Stimulated activated CD8-positive, alpha-beta memory T cell treated with anti-CD3 and anti-CD28 coated beads, Interleukin-7, amount 100 ng/mL, for 24 hours (primary cell): ENCODE measurements at regions not wholly inside any gene's neighbourhood (a gene's known extent, or its start where the extent isn't known, plus 50 kb on each side); places are given as distances from the start of the nearest gene placed in this dataset.
"Not testable (repeated sequence)": the region's sequence is repeated elsewhere in the genome, so short reads cannot be mapped to it uniquely, and the experiment has no call there.

ENCODE experiments used
- DNase-seq: peaks from one replicate; pipeline ENCODE4 v3.0.0-alpha.2; 2020; ENCODE audit warnings: low read depth

DNA sequence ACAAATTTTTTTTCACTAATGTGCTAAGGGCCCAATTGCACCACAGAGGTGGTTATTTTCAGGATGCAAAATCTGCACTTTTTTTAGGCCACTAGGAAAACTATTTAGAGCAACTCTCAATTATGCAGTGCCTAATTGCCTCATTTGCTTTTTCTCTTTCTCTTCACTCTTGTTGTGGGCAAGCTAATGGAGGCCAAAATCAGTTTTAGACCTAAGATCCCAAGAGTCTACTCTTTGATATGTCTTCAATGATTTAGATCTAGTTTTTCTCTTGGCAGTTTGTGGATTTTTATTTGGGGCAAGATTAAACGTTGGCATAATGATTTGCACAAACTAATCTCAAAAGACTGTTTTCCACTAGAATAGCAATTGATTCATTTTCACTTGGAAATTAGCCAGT is 1996.9 kb downstream of the LRRC4C start:
- no peak for DNase-seq

DNA sequence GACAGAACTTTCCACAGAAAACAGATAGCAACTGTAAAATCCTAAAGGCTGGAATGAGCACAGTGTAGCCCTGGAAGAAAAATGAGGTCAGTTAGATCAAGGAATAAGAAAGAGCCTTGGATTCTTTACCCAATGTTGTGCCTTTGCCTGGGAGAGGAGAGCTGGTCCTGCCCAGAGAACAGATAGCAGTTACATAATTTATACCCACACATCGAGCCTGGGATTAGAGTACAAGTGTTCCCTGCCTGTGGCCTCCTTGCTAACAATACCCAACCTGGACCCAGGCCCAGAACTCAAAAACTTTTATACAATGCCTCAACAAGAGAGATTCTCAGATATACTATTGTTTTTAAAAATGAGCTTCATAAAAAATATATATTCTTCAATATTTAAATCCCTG is 1998.4 kb downstream of the LRRC4C start:
- no peak for DNase-seq

DNA sequence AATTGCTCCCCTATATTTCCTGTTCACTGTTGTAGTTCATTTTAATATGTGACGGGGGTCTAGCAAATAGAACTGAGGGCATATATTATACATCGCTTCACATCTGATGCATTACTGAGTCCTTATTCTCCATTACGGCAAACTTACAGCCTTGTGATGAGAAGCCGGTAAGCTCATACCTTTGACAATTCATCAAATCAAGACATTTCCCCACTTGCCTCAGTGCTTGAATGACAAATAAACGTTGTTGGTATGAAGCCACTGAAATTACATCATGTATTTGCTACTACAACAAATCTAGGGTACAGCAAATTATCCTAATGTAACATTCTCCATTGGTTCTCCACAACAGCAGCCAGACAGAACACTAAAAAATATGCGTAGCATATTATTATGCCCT is 1999.8 kb downstream of the LRRC4C start:
- no peak for DNase-seq

DNA sequence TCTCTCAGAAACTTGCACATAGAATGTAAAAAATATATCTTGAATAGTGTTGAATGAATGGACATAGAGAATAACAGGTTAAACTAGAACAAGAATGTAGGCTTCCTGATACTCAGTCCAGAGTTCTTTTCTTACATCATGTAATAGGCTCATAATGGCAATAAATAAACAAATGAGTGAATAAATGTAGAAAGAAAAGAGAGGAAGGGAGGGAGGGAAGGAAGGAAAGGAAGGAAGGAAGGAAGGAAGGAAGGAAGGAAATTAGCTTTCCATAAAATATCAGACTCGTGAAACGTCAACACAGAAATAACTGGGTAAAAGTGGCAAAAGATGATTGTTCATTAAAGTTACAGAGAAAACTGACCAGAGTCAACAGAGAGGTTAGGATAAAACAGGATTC is 2001.0 kb downstream of the LRRC4C start:
- no peak for DNase-seq

DNA sequence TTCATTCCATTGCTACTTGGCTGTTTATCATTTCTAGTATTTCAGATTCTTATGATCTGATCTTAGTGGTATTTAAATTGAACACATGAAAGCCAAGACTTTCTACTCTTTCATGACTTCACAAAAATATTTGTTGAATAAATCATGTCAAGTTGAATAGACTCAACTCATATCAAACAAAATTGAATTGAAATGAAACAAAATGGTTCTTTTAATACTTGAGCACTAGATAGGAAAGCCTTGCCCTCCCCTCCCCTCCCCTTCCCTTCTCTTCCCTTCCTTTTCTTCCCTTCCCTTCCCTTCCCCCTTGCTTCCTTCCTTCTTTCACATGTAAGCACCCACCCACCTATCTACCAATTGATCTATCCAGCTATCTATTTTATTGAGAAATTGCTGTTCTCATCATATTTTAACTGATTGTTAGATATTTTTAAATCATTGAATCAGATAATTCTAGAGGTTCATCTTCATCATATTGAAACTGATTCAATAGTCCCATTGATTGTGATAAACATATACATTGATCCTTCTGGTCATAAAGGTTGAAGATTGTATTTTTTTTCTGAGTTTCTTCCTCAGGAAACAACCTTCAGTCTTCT is 2015.9 kb downstream of the LRRC4C start:
- no peak for DNase-seq

DNA sequence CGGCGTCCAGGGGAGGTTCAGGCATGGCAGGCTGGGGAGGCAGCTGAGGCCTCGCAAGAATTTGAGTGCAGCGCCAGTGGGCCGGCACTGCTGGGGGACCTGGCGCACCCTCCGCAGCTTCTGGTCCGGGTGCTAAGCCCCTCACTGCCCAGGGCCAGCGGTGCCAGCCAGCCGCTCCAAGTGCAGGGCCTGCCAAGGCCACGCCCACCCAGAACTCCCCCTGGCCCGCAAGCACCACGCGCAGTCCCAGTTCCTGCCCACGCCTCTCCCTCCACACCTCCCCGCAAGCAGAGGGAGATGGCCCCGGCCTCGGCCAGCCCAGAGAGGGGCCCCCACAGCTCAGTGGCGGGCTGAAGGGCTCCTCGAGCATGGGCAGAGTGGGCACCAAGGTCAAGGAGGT is 2017.3 kb downstream of the LRRC4C start:
- no peak for DNase-seq

DNA sequence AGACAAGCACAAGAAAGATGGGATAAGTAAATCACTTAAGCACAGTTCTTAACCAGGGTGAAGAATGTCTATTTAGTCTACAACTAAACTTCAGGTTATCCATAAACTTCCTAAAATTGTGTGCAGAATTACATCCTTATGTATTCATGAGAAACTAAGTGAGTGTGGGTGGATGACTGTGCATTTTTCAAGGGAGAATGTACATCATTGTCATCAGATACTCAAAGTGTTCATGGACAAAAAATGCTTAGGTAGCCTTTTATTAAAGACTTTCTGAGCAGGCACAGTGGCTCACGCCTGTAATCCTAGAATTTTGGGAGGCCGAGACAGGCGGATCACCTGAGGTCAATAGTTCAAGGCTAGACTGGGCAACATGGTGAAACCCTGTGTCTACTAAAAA is 2023.8 kb downstream of the LRRC4C start:
- no peak for DNase-seq

DNA sequence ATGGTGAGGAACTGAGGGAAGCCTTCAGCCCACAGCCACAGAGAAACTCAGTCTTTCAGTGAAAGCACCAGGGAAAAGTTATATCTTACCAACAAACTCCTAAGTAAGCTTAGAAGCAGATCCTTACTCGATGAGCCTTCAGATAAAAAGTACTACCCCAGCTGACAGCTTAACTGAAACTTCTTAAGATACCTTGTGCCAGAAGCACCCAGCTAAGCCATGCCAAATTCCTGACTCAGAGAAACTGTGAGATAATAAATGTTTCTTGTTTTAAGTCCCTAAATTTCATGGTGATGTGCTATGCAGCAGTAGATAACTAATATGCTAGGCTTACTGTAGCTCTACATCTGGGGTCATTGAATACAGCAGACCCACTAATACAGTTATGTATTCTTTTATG is 2025.0 kb downstream of the LRRC4C start:
- no peak for DNase-seq

DNA sequence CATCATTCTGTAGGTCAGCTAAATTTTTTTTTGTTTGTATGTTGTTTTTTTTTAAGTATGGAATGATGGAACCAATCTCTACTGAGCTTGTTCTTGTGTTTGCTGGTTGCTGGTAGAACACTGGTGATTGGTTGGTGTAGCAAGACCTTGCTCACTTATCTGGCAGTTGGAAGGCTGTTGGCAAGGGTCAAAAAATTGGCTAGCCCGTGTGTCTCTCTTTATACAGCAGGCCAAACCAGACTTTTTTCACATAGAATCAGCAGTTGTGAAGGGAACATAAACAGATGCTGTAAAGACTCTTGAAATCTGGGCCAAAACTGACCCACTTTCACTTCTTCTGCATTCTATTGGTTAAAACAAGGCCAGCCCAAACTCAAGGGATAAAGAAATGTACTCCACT is 2026.5 kb downstream of the LRRC4C start:
- no peak for DNase-seq

DNA sequence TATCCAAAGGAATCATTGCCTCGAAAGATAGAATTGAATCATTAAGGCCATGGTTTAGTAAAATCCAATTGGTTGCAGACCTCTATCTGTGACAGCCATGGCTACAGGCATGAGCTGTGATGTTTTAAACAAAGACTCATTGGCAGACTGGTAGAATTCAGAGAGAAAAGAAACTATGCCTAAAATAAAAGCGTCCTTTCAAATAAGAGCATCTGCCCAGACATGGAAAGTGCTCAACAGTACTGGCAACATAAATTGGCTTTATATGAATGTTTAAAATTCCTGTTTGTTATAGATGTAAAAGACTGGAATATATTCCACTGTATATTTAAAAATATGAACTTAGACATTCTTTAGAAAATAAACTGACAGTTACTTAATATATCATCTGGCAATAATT is 2034.2 kb downstream of the LRRC4C start:
- DNase-seq, result no peak

DNA sequence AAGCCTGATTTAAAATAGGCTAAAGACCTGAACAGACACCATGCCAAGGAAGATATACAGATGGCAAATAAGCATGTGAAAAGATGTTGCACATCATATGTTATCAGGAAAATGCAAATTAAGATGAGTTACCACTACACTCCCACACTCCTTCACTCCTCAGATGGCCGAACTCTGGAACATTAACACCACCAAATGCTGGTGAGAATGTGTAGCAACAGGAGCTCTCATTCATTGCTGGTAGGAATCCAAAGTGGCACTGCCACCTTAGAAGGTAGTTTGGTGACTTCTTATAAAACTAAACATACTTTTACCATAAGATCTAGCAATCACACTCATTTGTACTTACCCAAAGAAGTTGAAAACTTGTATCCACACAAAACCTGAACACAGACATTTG is 2047.3 kb downstream of the LRRC4C start:
- no peak for DNase-seq

DNA sequence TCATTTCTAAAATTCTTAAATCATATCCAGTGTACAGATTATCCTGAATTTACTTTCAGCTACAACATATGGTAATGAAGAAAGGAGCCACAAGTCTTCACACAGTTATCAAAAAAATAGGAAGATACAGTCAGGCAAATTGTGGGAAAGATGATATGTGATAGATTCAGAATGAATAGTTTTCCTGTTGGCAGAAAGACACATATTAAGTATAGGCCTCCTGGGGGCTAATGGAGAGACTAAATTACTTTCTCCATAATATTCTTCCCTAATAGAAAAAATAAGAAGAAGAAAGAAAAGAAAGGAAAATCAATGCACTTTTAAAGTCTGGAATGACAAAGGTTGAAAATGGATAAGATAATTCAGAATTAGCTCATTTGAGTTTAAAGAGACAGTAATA is 2073.5 kb downstream of the LRRC4C start:
- no peak for DNase-seq

DNA sequence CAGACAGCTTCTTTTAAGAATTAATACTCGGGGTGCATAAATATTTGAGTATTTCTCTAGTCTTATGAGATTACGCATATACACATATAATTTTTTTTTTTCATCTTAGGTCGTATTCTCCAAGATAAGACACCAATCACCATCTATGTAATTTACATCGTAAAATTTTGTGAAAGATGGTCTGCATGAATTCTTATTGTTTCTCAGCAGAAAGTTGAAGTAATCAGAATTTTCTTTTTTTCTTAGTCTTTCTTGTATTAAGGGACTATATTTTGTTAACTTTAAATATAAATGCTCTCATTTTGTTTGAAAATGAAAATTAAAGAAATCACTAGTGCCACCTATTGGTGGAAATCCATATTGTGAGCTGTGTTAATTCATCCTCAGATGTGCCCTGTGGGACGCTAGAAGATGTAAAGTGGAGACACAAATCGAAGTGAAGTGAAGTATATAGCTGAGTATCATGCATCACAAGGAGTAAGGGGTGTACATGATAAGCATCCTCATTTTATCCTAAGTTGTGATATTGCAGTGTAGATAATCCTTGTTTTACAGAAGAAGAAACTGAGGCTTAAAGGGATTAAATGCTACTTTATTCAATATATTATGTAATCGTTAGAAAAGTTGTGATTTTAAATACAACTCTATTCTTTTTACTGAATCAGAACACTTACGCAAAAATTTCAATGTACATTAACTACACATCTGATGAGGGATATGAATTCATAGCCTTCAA is 2084.3 kb downstream of the LRRC4C start:
- DNase-seq, result no peak

DNA sequence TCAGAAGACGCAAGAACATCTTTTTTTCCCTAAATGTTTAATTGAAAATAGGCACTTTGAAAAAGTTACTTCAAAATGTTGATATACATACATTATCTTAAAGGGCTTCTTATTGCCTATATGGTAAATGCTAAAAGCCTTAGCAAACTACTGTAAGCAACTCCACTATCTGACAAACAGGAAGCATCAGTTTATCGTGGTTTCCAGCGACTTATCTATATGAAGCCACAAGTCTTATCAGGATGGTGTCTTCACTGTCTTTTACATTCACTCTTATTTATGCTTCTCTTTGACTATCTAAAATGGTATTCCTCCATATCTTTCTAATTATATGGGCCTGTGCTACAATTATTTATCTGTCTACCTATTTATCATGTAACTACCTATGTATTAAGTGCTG is 2091.9 kb downstream of the LRRC4C start:
- no peak for DNase-seq

DNA sequence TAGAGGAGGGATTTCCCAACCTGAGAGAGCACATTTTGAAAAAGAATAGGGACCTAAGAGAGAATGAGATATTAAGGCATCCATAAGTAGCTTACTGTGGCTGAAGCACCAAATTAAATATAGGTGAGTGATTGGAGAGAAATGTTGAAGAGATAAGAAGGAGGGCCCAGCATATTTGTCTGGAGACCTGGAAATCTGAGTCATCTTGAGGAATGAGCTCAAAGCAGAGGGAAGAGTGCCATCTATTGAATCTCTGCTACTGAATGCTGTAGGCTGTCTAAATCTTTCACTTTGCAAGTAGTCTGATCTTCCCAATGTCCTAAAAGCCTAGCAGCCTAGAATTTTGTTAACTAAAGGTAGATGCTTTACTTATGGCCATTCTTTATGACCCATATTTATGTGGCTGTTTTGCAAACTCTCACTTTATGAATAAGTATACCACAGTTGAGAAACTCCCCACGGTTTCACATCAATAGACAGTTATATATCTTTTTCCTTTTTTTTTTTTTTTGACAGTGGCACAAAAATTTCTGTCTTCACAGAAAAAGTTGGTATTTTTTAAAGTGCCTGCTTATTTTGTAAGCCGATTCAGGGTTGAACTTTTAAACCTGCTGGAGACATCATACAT is 2093.5 kb downstream of the LRRC4C start:
- no peak for DNase-seq

DNA sequence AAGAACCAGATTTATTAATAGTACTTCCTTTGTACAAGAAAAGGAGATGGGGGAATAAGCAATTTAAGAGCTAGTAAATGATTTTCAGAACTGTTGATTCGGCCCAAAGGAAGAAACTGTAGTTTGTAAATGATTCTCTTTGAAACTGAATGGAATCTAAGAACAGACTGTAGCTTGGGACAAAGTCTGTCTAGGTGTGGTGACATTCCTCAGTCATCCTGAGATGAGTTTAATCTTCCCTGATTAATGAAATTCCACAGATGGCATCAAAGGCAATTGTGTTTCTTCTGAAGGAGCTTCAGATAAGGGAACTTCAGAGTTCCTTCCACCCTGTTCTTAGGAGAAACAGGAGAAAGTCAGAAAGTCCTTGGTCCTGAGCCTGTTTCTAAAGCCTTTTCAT is 2095.9 kb downstream of the LRRC4C start:
- no peak for DNase-seq

DNA sequence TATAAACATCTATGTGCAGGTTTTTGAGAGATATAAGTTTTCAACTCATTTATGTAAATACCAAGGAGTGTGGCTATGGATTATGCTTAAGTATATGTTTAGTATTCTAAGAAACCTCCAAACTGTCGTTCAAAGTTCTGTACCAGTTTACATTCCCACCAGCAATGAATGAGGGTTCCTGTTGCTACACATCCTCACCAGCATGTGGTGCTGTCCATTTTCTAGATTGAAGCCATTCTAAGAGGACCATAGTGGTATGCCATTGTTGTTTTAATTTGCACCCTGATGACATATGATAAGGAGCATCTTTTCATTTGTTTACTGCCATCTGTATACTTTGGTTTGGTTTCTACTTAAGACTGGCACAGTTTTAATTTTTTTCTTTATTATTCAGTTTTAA is 2097.9 kb downstream of the LRRC4C start:
- DNase-seq, result no peak

DNA sequence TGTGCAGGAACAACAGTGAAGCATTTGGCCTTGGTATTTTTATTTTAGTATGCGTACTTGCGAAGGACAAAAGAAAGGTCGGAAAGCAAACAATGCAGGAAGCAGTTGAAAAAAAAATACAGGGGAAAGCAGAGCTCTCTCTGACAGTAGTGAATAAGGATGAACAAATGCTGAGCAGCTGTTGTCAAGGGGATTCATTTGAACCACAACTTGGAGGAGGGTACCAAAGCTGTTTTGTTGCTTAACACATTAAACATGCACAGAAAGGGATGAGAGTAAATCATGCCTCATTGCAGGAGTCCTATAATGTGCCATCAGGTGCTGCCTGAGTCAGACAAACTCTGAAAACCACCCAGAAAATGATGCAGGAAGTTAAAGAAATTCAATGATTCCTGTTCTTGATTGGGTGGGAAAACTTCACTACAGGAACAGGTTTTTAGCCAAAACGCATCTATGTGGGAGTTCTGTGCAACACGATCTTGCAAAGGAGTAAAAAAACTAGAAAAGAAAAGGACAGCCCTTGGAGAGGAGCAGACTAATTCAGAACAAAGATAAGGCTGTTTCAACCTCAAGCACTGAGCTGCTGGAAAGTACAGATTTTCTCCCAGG is 2113.5 kb downstream of the LRRC4C start:
- no peak for DNase-seq

DNA sequence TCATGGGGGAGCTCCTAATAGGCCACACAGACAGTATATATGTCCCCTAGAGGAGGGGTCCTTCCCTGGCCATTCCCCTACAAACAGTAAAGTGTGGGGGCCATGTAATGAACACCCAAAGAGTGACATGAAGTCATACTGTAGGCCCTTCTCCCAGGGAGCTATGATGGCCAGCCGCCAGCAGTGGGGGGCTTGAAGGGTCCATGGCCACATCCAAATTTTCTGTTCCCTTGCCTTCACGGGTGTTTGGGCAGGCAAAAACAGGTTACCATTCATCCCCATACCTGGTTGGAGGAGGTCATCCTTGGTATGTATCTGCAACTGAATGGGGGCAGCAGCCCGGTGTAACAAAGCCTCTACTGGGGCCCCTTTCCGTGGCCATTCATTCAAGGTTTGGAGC is 2118.0 kb downstream of the LRRC4C start:
- DNase-seq, result no peak

DNA sequence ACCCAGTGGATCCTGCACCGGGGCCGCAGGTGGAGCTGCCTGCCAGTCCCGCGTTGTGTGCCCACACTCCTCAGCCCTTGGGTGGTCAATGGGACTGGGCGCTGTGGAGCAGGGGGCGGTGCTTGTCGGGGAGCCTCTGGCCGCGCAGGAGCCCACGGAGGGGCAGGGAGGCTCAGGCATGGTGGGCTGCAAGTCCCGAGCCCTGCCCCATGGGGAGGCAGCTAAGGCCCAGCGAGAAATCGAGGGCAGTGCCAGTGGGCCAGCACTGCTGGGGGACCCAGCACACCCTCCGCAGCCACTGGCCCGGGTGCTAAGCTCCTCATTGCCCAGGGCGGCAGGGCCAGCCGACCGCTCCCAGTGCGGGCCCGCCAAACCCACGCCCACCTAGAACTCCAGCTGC is 2126.4 kb downstream of the LRRC4C start:
- DNase-seq, result not testable (repeated sequence)

DNA sequence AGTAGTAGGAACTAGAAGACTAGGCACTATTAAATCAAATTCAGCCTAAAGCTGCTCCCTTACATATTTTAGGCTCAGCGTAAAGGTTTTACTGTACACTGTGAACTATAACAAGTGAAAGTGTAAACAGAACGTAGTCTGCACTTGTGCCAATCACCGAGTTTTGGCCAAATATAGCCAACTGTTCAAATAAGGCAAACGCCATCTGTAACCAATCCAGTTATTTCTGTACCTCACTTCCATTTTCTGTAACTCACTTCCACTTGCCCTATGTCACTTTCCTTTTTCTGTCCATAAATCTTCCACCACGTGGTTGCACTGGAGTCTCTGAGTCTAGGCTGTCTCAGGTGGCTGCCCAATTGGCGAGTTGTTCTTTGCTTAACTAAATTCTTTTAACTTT is 2132.2 kb downstream of the LRRC4C start:
- DNase-seq, result no peak

DNA sequence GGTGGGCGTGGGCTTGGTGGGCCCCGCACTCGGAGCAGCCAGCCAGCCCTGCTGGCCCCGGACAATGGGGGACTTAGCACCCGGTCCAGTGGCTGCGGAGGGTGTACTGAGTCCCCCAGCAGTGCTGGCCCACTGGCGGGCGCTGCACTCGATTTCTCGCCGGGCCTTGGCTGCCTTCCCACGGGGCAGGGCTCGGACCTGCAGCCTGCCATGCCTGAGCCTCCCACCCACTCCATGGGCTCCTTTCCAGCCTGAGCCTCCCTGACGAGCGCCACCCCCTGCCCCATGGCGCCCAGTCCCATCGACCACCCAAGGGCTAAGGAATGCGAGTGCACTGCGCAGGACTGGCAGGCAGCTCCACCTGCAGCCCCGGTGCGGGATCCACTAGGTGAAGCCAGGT is 2147.6 kb downstream of the LRRC4C start:
- not testable (repeated sequence) for DNase-seq

DNA sequence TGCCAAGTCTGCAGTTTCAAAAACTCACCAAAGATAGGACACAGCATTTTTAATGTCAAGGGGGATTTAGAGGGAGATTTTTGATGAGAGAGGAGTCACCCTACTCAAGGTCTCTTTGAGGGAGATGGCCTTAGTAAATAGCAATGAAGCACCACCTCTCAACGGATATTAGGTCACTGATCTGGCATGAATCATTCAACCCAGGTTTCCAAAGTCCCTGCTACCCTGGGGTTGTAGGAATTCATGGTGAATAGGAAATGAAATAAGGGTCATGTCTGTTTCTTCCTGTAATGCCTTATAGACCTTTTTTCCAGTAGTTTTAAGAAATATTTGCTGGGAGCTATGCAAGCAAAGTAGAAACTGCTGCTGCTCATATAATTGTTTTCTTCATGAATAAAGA is 2154.9 kb downstream of the LRRC4C start:
- no peak for DNase-seq
